SU-DHL-6 (cell line): ENCODE measurements at regions not wholly inside any gene's neighbourhood (a gene's known extent, or its start where the extent isn't known, plus 50 kb on each side); places are given as distances from the start of the nearest gene placed in this dataset.
"Not testable (repeated sequence)": the region's sequence is repeated elsewhere in the genome, so short reads cannot be mapped to it uniquely, and the experiment has no call there.

Source experiments
- H2AFZ ChIP-seq: fragments of 200-600 bp; sonication (generic); 2 replicates; pipeline ENCODE4 v1.6.1; 2014; ENCODE audit warnings: low read depth, mild to moderate bottlenecking, moderate library complexity, mixed read lengths, antibody characterized with exemption, low read length; ENCODE audit not compliant: severe bottlenecking
- H3F3A ChIP-seq: fragments of 200-600 bp; shearing (Covaris generic); 2 replicates; pipeline ENCODE4 v1.6.0; 2016; ENCODE audit warnings: antibody characterized with exemption, mild to moderate bottlenecking; ENCODE audit not compliant: insufficient read depth
- H3K27ac ChIP-seq: fragments of 200-600 bp; sonication (generic); 2 replicates; pipeline ENCODE4 v1.5.1; 2016; ENCODE audit warnings: low read depth, mild to moderate bottlenecking, low read length, moderate library complexity, mixed read lengths
- H3K27me3 ChIP-seq: fragments of 200-600 bp; sonication (generic), shearing (Covaris generic); 2 replicates; pipeline ENCODE4 v1.6.0; 2014; ENCODE audit warnings: mild to moderate bottlenecking, low read length
- H3K36me3 ChIP-seq: fragments of 200-600 bp; sonication (generic); 2 replicates; pipeline ENCODE4 v1.6.1; 2014; ENCODE audit warnings: mild to moderate bottlenecking, low read length, mixed read lengths
- H3K4me2 ChIP-seq: fragments of 300-600, 200-600 bp; shearing (Covaris generic), sonication (generic); 2 replicates; pipeline ENCODE4 v1.6.0; 2014; ENCODE audit warnings: low read length, low read depth, mild to moderate bottlenecking; ENCODE audit not compliant: poor library complexity, severe bottlenecking
- H3K4me3 ChIP-seq: fragments of 200-600 bp; sonication (generic); 2 replicates; pipeline ENCODE4 v1.5.1; 2014; ENCODE audit warnings: antibody characterized with exemption, low read length, mild to moderate bottlenecking, mixed read lengths; ENCODE audit not compliant: insufficient read depth, poor library complexity, severe bottlenecking
- H3K79me2 ChIP-seq: fragments of 200-600 bp; sonication (generic); 2 replicates; pipeline ENCODE4 v1.6.1; 2014; ENCODE audit warnings: mild to moderate bottlenecking, low read length, moderate library complexity; ENCODE audit not compliant: insufficient read depth
- H3K9ac ChIP-seq: fragments of 200-600 bp; sonication (generic); 2 replicates; pipeline ENCODE4 v1.7.0; 2014; ENCODE audit warnings: mild to moderate bottlenecking, low read length
- H3K9me2 ChIP-seq: fragments of 200-600 bp; sonication (generic); replicated peaks from 2 replicates; pipeline ENCODE4 v1.6.1; 2014; ENCODE audit warnings: low read length; ENCODE audit not compliant: insufficient read depth
- H3K9me3 ChIP-seq: fragments of 200-600 bp; sonication (generic); 2 replicates; pipeline ENCODE4 v1.6.1; 2014; ENCODE audit warnings: low read length, mixed read lengths; ENCODE audit not compliant: insufficient read depth
- H4K20me1 ChIP-seq: fragments of 200-600 bp; sonication (generic); 2 replicates; pipeline ENCODE4 v1.6.1; 2014; ENCODE audit warnings: low read depth, mild to moderate bottlenecking, antibody characterized with exemption, low read length, moderate library complexity, mixed read lengths
- CTCF ChIP-seq: fragments of 200-600 bp; sonication (generic); IDR thresholded peaks from one replicate; pipeline ENCODE4 v1.5.1; 2017; ENCODE audit warnings: antibody characterized with exemption, mild to moderate bottlenecking, low read length, moderate library complexity; ENCODE audit not compliant: insufficient read depth, poor library complexity, severe bottlenecking
- EZH2phosphoT487 ChIP-seq: fragments of 200-600 bp; sonication (generic), shearing (Covaris generic); conservative IDR thresholded peaks from 2 replicates; pipeline ENCODE4 v1.6.1; 2018; ENCODE audit warnings: mild to moderate bottlenecking, antibody characterized with exemption, low read length, moderate library complexity, mixed read lengths

- no peak overlapping the region for H2AFZ ChIP-seq
- H3F3A ChIP-seq, result no peaks in the 10 kb centered on the region
- H3K27me3 ChIP-seq, result no peaks in the 10 kb centered on the region
- no peaks in the 10 kb centered on the region for H3K79me2 ChIP-seq
- no peaks in the 10 kb centered on the region for H3K9me2 ChIP-seq
- H3K36me3 ChIP-seq, result no peaks in the 10 kb centered on the region
- no peaks in the 10 kb centered on the region for H3K9me3 ChIP-seq
- no peak overlapping the region for H3K27ac ChIP-seq
- H3K9ac ChIP-seq, result no peak overlapping the region
- no peak overlapping the region for H3K4me2 ChIP-seq
- no peak overlapping the region for H3K4me3 ChIP-seq
- no peak for TF ChIP-seq CTCF
- no peak for TF ChIP-seq EZH2phosphoT487
- H4K20me1 ChIP-seq, result no peaks in the 10 kb centered on the region
These were observed 96.2 kb downstream of the TTLL2 start for GRCh38 chr6:167420858-167421766.

- not testable (repeated sequence) for H3K27me3 ChIP-seq, H3K4me3 ChIP-seq, H3K36me3 ChIP-seq, H3K27ac ChIP-seq, H3K9me2 ChIP-seq, H3F3A ChIP-seq, H3K9me3 ChIP-seq, H4K20me1 ChIP-seq, H3K79me2 ChIP-seq, H2AFZ ChIP-seq, H3K9ac ChIP-seq, H3K4me2 ChIP-seq
These were observed 97.1 kb downstream of the TTLL2 start for GRCh38 chr6:167421944-167422343.

GRCh38 chr6:167422934-167423333 is 98.0 kb downstream of the TTLL2 start:
- Histone ChIP-seq H3K9me3 (no peaks in the 10 kb centered on the region), H3K9me2 (no peaks in the 10 kb centered on the region), H3K9ac (no peak overlapping the region), H4K20me1 (no peaks in the 10 kb centered on the region), H3K4me2 (no peak overlapping the region), H3K27ac (no peak overlapping the region), H3K4me3 (no peak overlapping the region), H3K27me3 (no peaks in the 10 kb centered on the region), H2AFZ (no peak overlapping the region), H3K36me3 (no peaks in the 10 kb centered on the region), H3K79me2 (no peaks in the 10 kb centered on the region), H3F3A (no peaks in the 10 kb centered on the region)
- TF ChIP-seq EZH2phosphoT487, result no peak
- TF ChIP-seq CTCF, result no peak

GRCh38 chr6:167424060-167424673 is 99.3 kb downstream of the TTLL2 start:
- no peak overlapping the region for H3K4me2 ChIP-seq

More at GRCh38 chr6:167424060-167424673, 99.3 kb downstream of the TTLL2 start:
- Histone ChIP-seq H3K79me2 (no peaks in the 10 kb centered on the region), H3K9me3 (no peaks in the 10 kb centered on the region), H3K9me2 (no peaks in the 10 kb centered on the region), H3F3A (no peaks in the 10 kb centered on the region), H3K36me3 (no peaks in the 10 kb centered on the region), H3K9ac (no peak overlapping the region), H3K4me3 (no peak overlapping the region), H3K27me3 (no peaks in the 10 kb centered on the region), H4K20me1 (no peaks in the 10 kb centered on the region), H2AFZ (no peak overlapping the region), H3K27ac (no peak overlapping the region)
- TF ChIP-seq CTCF (no peak), EZH2phosphoT487 (no peak)
